ENCODE measurements at regions not wholly inside any gene's neighbourhood (a gene's known extent, or its start where the extent isn't known, plus 50 kb on each side); places are given as distances from the start of the nearest gene placed in this dataset.

- TF ChIP-seq FOXA1 (IDR thresholded peaks at IDR 0.05) (no peak), BHLHE40 (IDR thresholded peaks at IDR 0.05; ENCODE audit: borderline replicate concordance) (no peak), TARDBP (IDR thresholded peaks at IDR 0.05) (no peak), PKNOX1 (IDR thresholded peaks at IDR 0.05) (no peak), FOXK2 (IDR thresholded peaks at IDR 0.05) (no peak), SP1 (IDR thresholded peaks at IDR 0.05) (no peak), NFRKB (IDR thresholded peaks at IDR 0.05) (no peak), FOXM1 (IDR thresholded peaks at IDR 0.05; ENCODE audit: borderline replicate concordance) (no peak), ZNF384 (IDR thresholded peaks at IDR 0.05) (no peak), SUZ12 (IDR thresholded peaks at IDR 0.05) (no peak)
These were observed 75.6 kb upstream of the MBNL1 start for GRCh38 chr3:152192936-152193672.

Measured in HEK293T (cell line).